ENCODE measurements at regions not wholly inside any gene's neighbourhood (a gene's known extent, or its start where the extent isn't known, plus 50 kb on each side); places are given as distances from the start of the nearest gene placed in this dataset.

DNA sequence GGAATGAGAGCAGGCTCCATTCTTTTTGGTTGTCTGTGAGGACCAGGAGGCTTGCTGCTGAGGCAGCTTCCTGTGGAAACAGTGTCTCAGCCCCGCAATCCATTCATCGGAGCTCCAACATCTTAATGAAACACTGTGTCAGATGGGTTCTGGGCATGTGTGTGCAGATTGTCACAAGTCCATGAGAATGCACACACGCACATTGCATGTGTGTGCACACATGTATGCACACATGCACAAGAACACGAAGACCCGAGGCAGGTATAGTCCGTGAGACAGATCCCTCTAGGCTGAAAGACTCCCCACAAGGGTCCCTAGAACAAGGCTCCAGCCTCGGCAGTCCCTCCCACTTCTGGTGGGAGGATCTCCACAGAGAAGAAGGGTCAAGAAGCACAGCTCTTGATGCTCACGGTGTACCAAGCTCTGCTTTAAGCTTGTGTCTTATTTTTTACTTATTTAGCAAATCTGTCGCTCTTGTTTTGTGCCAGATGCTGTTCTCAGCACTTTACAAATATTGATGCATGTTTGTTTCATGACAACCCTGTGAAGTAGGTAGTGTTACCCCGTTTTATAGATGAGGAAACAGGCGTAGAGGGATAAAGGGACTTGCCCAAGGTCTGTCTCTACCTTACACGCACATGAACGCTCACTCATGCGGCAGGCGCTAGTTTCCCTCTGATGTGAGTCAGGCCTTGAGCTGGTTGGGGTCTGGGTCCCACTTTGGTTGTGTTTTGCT, 213.1 kb downstream of the SEC14L1 start:
- no peak overlapping the region for H3K4me3 ChIP-seq (ENCODE audit: low read depth in 1 of 2, low read length in 2 of 2)
- H3K9ac ChIP-seq (ENCODE audit: low read length) = no peak overlapping the region
- H3K36me3 ChIP-seq (ENCODE audit: insufficient read depth, low read length) = no peaks in the 10 kb centered on the region
- H3K27me3 ChIP-seq (ENCODE audit: control insufficient read depth in 1 of 2, insufficient read depth in 2 of 2, low read length in 2 of 2) = no peaks in the 10 kb centered on the region
- no peaks in the 10 kb centered on the region for H3K9me3 ChIP-seq (ENCODE audit: low read length)
- no peak overlapping the region for H3K27ac ChIP-seq (ENCODE audit: low read depth, low read length)
- H3K4me1 ChIP-seq (ENCODE audit: insufficient read depth, low read length) = peaks cover 47% of the 10 kb centered on the region

DNA sequence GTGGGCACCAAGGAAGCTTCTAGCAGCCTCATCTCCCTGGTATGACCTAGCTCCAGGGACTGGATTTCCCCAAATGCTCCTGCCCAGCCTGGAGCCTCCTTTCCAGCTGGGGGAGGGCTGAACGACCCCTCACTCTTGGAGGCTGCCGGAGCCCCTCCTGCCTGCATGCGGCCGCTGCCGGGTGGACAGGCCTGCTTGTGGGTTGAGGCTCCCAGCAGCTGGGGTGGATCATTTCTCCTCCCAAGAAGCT, 213.6 kb downstream of the SEC14L1 start:
- no peaks in the 10 kb centered on the region for H3K9me3 ChIP-seq (ENCODE audit: low read length)
- no peak overlapping the region for H3K4me3 ChIP-seq (ENCODE audit: low read depth in 1 of 2, low read length in 2 of 2)
- H3K9ac ChIP-seq (ENCODE audit: low read length) = no peak overlapping the region
- H3K27me3 ChIP-seq (ENCODE audit: control insufficient read depth in 1 of 2, insufficient read depth in 2 of 2, low read length in 2 of 2) = no peaks in the 10 kb centered on the region
- no peak overlapping the region for H3K27ac ChIP-seq (ENCODE audit: low read depth, low read length)
- H3K36me3 ChIP-seq (ENCODE audit: insufficient read depth, low read length) = no peaks in the 10 kb centered on the region
- peaks cover 47% of the 10 kb centered on the region for H3K4me1 ChIP-seq (ENCODE audit: insufficient read depth, low read length)

DNA sequence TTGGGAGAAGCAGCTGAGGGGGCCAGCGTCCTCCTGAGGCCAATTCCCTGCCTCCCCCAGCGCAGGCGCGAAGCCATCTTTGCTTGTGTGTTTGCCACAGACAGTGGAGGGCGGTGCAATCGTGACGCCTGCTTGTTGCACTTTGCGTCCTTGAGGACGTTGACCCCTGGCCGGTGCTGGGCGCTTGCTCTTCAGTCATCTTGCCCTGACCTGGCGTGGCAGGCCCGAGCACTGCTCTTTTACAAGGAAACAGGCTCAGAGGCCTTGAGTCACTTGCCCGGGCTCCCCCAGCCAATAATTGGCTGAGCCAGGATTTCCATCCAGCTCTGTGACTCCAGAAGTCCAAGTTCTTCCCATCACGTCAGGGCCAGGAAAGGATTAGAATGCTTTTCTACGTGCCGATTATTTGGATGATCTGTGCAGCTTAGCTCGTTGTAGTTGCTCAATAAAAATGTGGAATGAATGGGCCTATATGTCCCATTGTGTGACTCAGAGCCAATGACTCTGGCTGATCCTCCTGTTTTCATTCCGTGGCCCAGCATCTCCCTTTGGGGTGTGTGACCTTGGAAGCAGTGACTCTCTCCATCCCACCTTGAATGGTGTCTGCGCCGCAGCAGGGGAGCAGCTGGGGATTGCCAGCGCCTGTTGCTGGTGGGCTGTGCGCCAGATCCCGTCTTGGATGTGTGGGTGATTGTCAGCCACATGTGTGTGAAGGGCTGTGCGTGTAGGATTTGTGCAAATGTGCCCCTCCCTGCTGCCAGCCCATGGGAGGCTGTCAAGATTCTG, 214.1 kb downstream of the SEC14L1 start:
- H3K27me3 ChIP-seq (ENCODE audit: control insufficient read depth in 1 of 2, insufficient read depth in 2 of 2, low read length in 2 of 2) = no peaks in the 10 kb centered on the region
- peaks cover 44% of the 10 kb centered on the region for H3K4me1 ChIP-seq (ENCODE audit: insufficient read depth, low read length)
- H3K9me3 ChIP-seq (ENCODE audit: low read length) = no peaks in the 10 kb centered on the region
- no peaks in the 10 kb centered on the region for H3K36me3 ChIP-seq (ENCODE audit: insufficient read depth, low read length)
- no peak overlapping the region for H3K27ac ChIP-seq (ENCODE audit: low read depth, low read length)
- H3K9ac ChIP-seq (ENCODE audit: low read length) = no peak overlapping the region
- no peak overlapping the region for H3K4me3 ChIP-seq (ENCODE audit: low read depth in 1 of 2, low read length in 2 of 2)

DNA sequence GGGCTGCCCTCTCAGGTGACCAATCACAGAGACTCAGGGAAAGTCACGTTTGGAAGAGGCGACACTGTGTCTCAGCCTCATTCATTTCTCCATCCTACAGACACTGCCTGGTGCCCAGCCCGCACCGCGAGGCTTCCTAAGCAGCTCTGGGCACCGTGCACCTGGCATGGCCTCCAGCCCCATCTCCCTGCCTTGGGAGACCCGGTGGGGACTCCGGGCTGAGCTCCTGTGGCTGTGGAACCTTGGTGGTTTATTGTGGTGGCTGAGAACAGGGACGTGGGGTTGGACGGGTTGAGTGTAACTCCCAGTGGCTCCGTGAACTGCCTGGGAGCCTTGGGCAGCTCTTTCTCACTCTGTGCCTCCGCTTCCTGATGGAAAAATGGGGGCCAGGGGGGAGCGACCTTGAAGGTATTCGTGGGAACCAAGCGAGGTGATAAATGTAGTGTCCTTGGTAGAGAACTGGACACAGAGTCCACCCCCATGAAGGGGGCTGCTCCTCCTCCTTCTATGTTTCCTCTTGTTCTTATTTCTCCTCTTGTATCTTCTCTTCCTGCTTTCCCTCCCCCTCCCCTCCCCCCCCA, 215.4 kb downstream of the SEC14L1 start:
- Histone ChIP-seq H3K4me1 (ENCODE audit: insufficient read depth, low read length) (peaks cover 31% of the 10 kb centered on the region), H3K9ac (ENCODE audit: low read length) (no peak overlapping the region), H3K27ac (ENCODE audit: low read depth, low read length) (no peak overlapping the region), H3K27me3 (ENCODE audit: control insufficient read depth in 1 of 2, insufficient read depth in 2 of 2, low read length in 2 of 2) (no peaks in the 10 kb centered on the region), H3K4me3 (ENCODE audit: low read depth in 1 of 2, low read length in 2 of 2) (no peak overlapping the region), H3K9me3 (ENCODE audit: low read length) (no peaks in the 10 kb centered on the region), H3K36me3 (ENCODE audit: insufficient read depth, low read length) (no peaks in the 10 kb centered on the region)

DNA sequence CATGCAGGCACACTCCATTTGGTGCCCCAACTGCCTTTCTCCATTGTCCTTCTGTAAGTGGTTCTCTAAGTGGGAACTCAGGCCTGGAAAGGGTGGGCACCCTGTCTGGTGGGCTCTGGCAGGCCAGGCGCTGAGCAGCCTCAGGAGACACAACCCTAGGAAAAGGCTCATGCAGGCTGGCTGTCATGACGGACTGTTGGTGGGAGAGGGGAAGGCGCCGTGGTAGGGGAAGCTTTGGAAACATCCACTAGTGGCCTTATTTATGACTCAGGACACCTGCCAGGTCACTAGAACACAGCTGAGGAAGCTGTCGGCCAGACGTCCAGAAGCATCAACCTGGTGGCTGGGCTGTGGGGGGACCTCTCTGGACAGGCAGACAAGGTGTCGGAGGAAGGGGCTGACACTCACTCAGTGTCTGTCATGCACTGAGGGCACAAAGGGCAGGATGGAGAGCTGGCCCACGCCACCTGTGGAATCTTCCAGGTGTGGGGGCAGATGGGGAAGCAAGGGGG, 216.0 kb downstream of the SEC14L1 start:
- Histone ChIP-seq H3K9me3 (ENCODE audit: low read length) (no peaks in the 10 kb centered on the region), H3K4me3 (ENCODE audit: low read depth in 1 of 2, low read length in 2 of 2) (no peak overlapping the region), H3K36me3 (ENCODE audit: insufficient read depth, low read length) (no peaks in the 10 kb centered on the region), H3K27me3 (ENCODE audit: control insufficient read depth in 1 of 2, insufficient read depth in 2 of 2, low read length in 2 of 2) (no peaks in the 10 kb centered on the region), H3K27ac (ENCODE audit: low read depth, low read length) (no peak overlapping the region), H3K9ac (ENCODE audit: low read length) (no peak overlapping the region), H3K4me1 (ENCODE audit: insufficient read depth, low read length) (peaks cover 25% of the 10 kb centered on the region)

DNA sequence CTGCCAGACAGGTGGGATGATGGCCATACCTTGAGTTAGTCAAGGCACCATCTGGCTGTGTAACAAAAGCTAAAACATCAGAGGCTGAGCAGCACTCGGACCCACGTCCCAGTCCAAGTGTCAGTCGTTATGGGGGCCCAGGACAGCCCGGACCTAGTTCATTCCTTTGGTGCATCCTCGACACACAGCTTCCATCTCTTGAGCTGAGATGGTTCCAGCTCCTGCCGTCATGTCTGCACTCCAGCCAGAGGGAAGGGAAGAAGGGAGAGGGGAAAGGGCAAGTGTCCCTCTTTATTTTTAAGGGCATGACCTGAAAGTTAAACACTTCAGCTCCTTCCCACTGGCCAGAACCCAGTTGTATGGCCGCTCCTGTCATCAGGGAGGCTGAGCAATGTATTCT, 218.0 kb downstream of the SEC14L1 start:
- no peaks in the 10 kb centered on the region for H3K36me3 ChIP-seq (ENCODE audit: insufficient read depth, low read length)
- no peaks in the 10 kb centered on the region for H3K27me3 ChIP-seq (ENCODE audit: control insufficient read depth in 1 of 2, insufficient read depth in 2 of 2, low read length in 2 of 2)
- peaks cover 17% of the 10 kb centered on the region for H3K4me1 ChIP-seq (ENCODE audit: insufficient read depth, low read length)
- H3K9me3 ChIP-seq (ENCODE audit: low read length) = no peaks in the 10 kb centered on the region
- no peak overlapping the region for H3K9ac ChIP-seq (ENCODE audit: low read length)
- H3K27ac ChIP-seq (ENCODE audit: low read depth, low read length) = no peak overlapping the region
- H3K4me3 ChIP-seq (ENCODE audit: low read depth in 1 of 2, low read length in 2 of 2) = no peak overlapping the region

DNA sequence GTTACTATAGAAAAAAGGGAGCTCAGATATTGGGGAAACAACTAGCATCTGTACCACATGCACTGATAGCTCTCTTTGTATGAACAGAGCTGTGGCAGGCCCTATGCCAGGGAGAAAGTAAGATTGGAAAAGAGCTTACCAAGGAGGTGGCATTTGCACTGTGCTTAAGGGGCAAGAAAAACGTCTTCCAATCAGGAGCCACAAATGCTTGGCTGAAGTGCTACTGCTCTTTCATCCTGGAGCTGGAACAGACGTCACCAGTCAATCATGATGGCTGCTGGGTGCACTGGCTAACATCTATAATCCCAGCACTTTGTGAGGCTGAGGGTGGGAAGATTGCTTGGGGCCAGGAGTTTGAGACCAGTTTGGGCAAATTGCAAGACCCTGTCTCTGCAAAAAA, 218.5 kb downstream of the SEC14L1 start:
- Histone ChIP-seq H3K4me1 (ENCODE audit: insufficient read depth, low read length) (peaks cover 21% of the 10 kb centered on the region), H3K36me3 (ENCODE audit: insufficient read depth, low read length) (no peaks in the 10 kb centered on the region), H3K9ac (ENCODE audit: low read length) (no peak overlapping the region), H3K27ac (ENCODE audit: low read depth, low read length) (no peak overlapping the region), H3K27me3 (ENCODE audit: control insufficient read depth in 1 of 2, insufficient read depth in 2 of 2, low read length in 2 of 2) (no peaks in the 10 kb centered on the region), H3K4me3 (ENCODE audit: low read depth in 1 of 2, low read length in 2 of 2) (no peak overlapping the region), H3K9me3 (ENCODE audit: low read length) (no peaks in the 10 kb centered on the region)

DNA sequence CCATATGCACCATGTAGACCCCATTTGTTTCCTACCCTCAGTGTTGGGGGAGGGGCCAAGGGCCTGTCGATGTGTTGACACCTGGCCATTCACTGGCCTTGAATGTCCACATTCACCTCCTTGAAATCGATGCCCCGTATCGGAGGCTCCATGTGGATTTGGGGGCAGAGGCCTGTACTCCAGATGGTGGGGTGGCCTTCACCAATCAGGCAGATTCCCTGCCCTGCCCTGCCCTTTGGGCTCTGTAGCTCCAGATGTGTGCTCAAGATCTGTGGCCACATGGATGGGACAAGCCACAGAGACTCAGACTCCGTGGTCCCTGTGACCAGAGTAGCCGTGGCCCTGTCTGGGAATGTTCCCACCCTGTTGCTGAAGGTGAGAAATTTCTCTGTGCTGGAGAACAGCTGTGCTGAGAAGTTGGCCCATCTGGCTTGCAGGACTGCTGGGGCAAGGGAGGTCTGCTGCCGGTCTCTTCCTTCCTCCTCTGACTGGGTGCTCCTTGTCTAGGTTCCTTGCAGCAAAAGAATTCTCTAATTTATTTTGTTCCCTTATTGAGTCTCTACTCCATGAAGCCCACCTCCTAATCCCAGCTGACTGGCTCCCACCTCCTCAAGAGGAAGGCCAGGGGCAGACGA, 221.3 kb downstream of the SEC14L1 start:
- H3K4me1 ChIP-seq (ENCODE audit: insufficient read depth, low read length) = peaks cover 34% of the 10 kb centered on the region
- H3K9ac ChIP-seq (ENCODE audit: low read length) = no peak overlapping the region
- no peak overlapping the region for H3K4me3 ChIP-seq (ENCODE audit: low read depth in 1 of 2, low read length in 2 of 2)
- H3K27me3 ChIP-seq (ENCODE audit: control insufficient read depth in 1 of 2, insufficient read depth in 2 of 2, low read length in 2 of 2) = no peaks in the 10 kb centered on the region
- H3K36me3 ChIP-seq (ENCODE audit: insufficient read depth, low read length) = no peaks in the 10 kb centered on the region
- no peak overlapping the region for H3K27ac ChIP-seq (ENCODE audit: low read depth, low read length)
- H3K9me3 ChIP-seq (ENCODE audit: low read length) = no peaks in the 10 kb centered on the region

DNA sequence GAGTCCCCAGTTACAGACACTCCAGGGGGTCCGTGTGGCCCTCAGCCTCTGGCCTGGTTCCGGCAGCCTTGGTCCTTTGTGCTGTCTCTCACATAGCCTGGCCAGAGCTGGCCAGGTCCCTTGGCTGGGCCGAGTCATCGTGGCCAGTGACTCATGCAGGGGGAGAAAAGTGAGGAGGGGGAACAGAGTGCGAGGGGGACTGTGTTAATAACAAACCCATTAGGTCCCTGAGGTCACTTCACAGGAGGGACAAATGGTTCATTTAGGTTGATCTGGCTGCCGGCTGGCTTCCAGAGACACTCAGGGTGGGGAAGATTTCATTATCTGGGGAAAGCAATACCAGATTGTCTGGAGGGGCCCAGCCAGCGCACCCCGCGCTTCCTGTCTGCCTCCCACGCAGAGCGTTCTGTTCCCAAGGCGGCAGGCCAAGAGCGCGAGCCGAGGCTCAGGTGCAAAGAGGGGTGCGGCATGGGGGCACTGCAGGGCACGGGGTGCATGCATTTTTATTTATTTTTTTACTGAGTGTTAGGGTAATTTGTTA, 223.1 kb downstream of the SEC14L1 start:
- Histone ChIP-seq H3K4me1 (ENCODE audit: insufficient read depth, low read length) (peaks cover 34% of the 10 kb centered on the region), H3K27me3 (ENCODE audit: control insufficient read depth in 1 of 2, insufficient read depth in 2 of 2, low read length in 2 of 2) (no peaks in the 10 kb centered on the region), H3K9ac (ENCODE audit: low read length) (no peak overlapping the region), H3K27ac (ENCODE audit: low read depth, low read length) (no peak overlapping the region), H3K9me3 (ENCODE audit: low read length) (no peaks in the 10 kb centered on the region), H3K36me3 (ENCODE audit: insufficient read depth, low read length) (no peaks in the 10 kb centered on the region), H3K4me3 (ENCODE audit: low read depth in 1 of 2, low read length in 2 of 2) (peak overlapping the region in 1 of 2 donors; percentile 4)

DNA sequence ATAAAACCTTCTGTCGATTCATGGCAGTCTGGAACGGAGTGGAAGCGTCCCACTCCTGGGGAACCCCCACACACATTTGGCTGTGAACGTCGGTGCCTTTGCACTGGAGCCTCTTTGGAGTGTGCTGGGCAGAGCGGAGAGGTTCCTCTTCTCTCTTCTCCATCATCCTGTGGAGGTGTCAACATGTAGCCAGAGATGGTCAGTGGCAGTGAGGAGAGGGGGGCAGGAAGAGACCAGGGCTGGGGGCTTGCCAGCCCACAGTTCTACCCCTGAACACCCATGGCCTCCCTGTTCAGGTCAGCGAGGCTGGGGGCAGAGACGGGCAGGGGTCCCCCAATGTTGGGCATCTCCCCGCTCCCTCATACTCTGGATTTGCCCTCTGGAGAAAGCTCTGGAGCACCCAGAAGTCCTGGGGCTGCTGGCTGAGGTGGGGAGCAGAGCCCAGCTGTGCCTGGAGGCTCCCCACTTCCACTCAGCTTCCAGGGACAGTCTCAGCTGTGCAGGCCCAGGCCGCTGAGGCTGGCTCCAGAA, 223.7 kb downstream of the SEC14L1 start:
- H3K27me3 ChIP-seq (ENCODE audit: control insufficient read depth in 1 of 2, insufficient read depth in 2 of 2, low read length in 2 of 2) = no peaks in the 10 kb centered on the region
- no peak overlapping the region for H3K4me3 ChIP-seq (ENCODE audit: low read depth in 1 of 2, low read length in 2 of 2)
- H3K27ac ChIP-seq (ENCODE audit: low read depth, low read length) = no peak overlapping the region
- H3K4me1 ChIP-seq (ENCODE audit: insufficient read depth, low read length) = peaks cover 34% of the 10 kb centered on the region
- no peaks in the 10 kb centered on the region for H3K36me3 ChIP-seq (ENCODE audit: insufficient read depth, low read length)
- no peak overlapping the region for H3K9ac ChIP-seq (ENCODE audit: low read length)
- H3K9me3 ChIP-seq (ENCODE audit: low read length) = no peaks in the 10 kb centered on the region

DNA sequence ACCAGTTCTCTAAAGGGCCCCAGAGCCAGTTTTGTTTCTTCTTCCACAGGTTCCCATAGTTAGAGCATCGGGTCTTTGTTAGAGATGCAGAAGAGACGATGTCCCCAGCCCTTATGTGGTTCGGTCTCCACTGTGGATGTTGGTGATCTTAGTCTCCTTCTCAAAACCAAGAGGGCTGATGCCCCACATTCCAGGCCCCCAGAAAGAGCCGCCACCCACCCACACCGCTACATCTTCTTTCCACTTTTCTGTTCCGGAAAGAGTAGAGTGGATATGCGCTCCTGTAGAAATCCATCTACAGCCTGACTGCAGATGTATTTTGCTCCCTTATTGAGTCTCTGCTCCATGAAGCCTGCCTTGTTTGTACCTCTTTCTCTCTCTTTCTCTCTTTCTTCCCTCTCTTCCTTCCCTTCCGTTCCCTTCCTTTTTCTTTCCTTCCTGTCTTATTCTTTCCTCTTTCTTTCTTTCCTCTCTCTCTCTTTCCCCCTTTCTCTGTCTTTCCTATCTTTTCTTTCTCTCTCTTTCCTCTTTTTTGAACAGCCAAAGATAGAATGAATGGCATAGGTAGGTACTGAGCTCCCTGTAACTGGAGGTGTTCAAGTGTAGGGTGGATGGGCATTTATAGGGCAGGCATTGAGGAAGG, 224.3 kb downstream of the SEC14L1 start:
- peaks cover 38% of the 10 kb centered on the region for H3K4me1 ChIP-seq (ENCODE audit: insufficient read depth, low read length)
- no peaks in the 10 kb centered on the region for H3K36me3 ChIP-seq (ENCODE audit: insufficient read depth, low read length)
- H3K4me3 ChIP-seq (ENCODE audit: low read depth in 1 of 2, low read length in 2 of 2) = no peak overlapping the region
- H3K27ac ChIP-seq (ENCODE audit: low read depth, low read length) = peak overlapping the region; percentile 21
- no peaks in the 10 kb centered on the region for H3K9me3 ChIP-seq (ENCODE audit: low read length)
- no peaks in the 10 kb centered on the region for H3K27me3 ChIP-seq (ENCODE audit: control insufficient read depth in 1 of 2, insufficient read depth in 2 of 2, low read length in 2 of 2)
- H3K9ac ChIP-seq (ENCODE audit: low read length) = no peak overlapping the region

Measured in muscle layer of colon (tissue), 2 donors.